Tibial nerve (tissue), 4 donors: ENCODE measurements at regions not wholly inside any gene's neighbourhood (a gene's known extent, or its start where the extent isn't known, plus 50 kb on each side); places are given as distances from the start of the nearest gene placed in this dataset.

Experiments
- DNase-seq, 2 donors: peaks; one replicate each; pipeline ENCODE4 v3.0.0-alpha.2; 2019; ENCODE audit warnings: low spot score in 2 of 2
- H3K27ac ChIP-seq, 4 donors: fragments of 200-600 bp; sonication (generic) in 3 of 4; one replicate each; pipeline ENCODE4 v1.5.1; 2017 to 2019; ENCODE audit warnings: mild to moderate bottlenecking in 1 of 4
- H3K27me3 ChIP-seq, 2 donors: fragments of 200-600 bp; sonication (generic) in 1 of 2; one replicate each; pipeline versions ENCODE4 v1.5.1 to v1.6.0; 2017 to 2019
- H3K36me3 ChIP-seq, 3 donors: fragments of 200-600 bp; sonication (generic); one replicate each; pipeline ENCODE4 v1.5.1; 2018 to 2019
- H3K4me1 ChIP-seq, 4 donors: fragments of 200-600 bp; sonication (generic) in 3 of 4; one replicate each; pipeline ENCODE4 v1.5.1; 2017 to 2019
- H3K4me3 ChIP-seq, 4 donors: fragments of 200-600 bp; sonication (generic) in 3 of 4; one replicate each; pipeline ENCODE4 v1.5.1; 2017 to 2019; ENCODE audit warnings: mild to moderate bottlenecking in 1 of 4, moderate library complexity in 1 of 4
- H3K9me3 ChIP-seq, 4 donors: fragments of 200-600 bp; sonication (generic) in 3 of 4; one replicate each; pipeline ENCODE4 v1.5.1; 2017 to 2019
- CTCF ChIP-seq, 5 experiments: fragments of 200-600 bp in 3 of 5; fragments of 450-650 bp in 2 of 5; sonication (generic) in 3 of 5; IDR thresholded peaks; one replicate each; pipeline ENCODE4 v1.5.1; 2016 to 2019; ENCODE audit warnings: antibody characterized with exemption in 5 of 5, mild to moderate bottlenecking in 3 of 5, moderate library complexity in 2 of 5
- EP300 ChIP-seq, 2 donors: sonication (generic); formaldehyde crosslinking; IDR thresholded peaks; one replicate each; pipeline ENCODE4 v1.6.1; 2017; ENCODE audit warnings: antibody characterized with exemption in 2 of 2, mild to moderate bottlenecking in 1 of 2
- POLR2A ChIP-seq, 2 donors: fragments of 450-650 bp; IDR thresholded peaks; one replicate each; pipeline ENCODE4 v1.6.1; 2017; ENCODE audit warnings: antibody characterized with exemption in 2 of 2, mild to moderate bottlenecking in 2 of 2, moderate library complexity in 2 of 2
- WGBS, 2 donors: methylation state at CpG; one replicate each; pipeline ENCODE4 v1.1.5; 2018; 5-methylcytosine and 5-hydroxymethylcytosine counted together

DNA sequence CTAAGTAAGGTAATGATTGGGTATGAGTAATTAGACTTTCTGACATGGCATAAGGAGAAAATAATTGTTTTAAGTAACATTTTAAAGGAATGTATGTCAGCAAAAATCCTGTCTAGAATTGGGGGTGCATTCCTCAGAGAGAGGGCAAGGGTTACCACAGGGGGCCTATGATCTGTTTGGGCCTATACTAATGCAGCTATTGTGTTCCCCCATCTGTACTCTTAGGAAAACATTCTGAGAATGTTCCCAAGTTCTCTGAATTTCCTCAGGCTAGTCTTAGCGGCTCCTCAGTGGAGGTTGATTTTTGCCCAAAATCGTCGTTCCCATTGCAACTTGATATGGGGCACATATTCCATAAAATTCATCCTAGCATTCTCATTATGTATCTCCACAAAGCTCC lies 1216.4 kb upstream of the GBE1 start:
- TF ChIP-seq POLR2A (IDR thresholded peaks at IDR 0.05) = no peak
- no peak for TF ChIP-seq CTCF (IDR thresholded peaks at IDR 0.05)
- no peak for TF ChIP-seq EP300 (IDR thresholded peaks at IDR 0.05)
- DNase-seq = no peak
- WGBS, 2 donors = 49 to 54% methylated on average over 3 of the region's 3 CpGs

DNA sequence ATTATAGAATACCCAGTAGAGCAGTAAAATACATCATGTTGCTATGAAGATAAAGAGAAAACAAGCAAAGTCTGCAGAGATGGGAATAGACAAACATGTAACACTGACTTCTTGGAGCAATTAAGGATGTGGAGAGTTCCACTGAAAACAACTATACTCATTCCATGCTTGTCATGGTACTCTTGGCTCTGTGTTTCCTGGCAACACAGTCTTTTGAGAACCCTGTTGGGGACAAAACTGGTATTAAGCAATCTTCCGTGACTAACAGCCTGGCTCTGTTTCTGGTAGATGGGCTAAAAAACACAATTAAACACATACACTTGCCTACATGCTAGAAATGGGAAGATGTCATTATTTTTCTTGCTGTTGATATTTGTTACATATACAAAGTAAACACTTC lies 1212.3 kb upstream of the GBE1 start:
- 52 to 53% methylated on average over 1 of the region's 1 CpG for WGBS, 2 donors

More for the DNA sequence above, 1216.4 kb upstream of the GBE1 start:
- Histone ChIP-seq H3K4me1 (no peaks in the 10 kb centered on the region), H3K27ac (no peak overlapping the region), H3K36me3 (no peaks in the 10 kb centered on the region), H3K4me3 (no peak overlapping the region), H3K27me3 (no peaks in the 10 kb centered on the region), H3K9me3 (no peaks in the 10 kb centered on the region)

DNA sequence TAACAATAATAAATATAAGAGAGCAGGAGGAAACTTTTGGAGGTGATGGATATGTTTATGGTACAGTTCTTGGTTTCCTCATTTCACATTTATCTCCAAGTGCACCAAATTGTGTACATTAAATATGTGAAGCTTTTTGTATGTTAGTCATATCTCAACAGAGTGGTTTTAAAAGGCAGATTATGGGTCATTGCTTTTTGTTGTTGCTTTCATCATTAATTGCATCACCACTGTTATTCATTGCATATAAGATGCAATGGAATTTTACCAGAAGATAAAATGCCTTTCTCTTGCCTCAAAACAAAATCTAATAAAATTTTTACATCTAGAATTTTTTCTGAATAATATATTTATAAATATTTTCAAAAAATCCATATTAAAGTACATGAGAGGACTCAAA lies 1198.9 kb upstream of the GBE1 start:
- no peaks in the 10 kb centered on the region for H3K4me1 ChIP-seq

More for the DNA sequence above, 1212.3 kb upstream of the GBE1 start:
- Histone ChIP-seq H3K4me1 (no peaks in the 10 kb centered on the region), H3K27me3 (no peaks in the 10 kb centered on the region), H3K9me3 (no peaks in the 10 kb centered on the region), H3K4me3 (no peak overlapping the region), H3K27ac (no peak overlapping the region), H3K36me3 (no peaks in the 10 kb centered on the region)
- no peak for DNase-seq
- no peak for TF ChIP-seq CTCF (IDR thresholded peaks at IDR 0.05)
- TF ChIP-seq EP300 (IDR thresholded peaks at IDR 0.05) = no peak
- no peak for TF ChIP-seq POLR2A (IDR thresholded peaks at IDR 0.05)

GRCh38 chr3:82957696-82958095 lies 1196.3 kb upstream of the GBE1 start:
- Histone ChIP-seq H3K27ac (no peak overlapping the region), H3K36me3 (no peaks in the 10 kb centered on the region), H3K4me1 (no peaks in the 10 kb centered on the region), H3K9me3 (peaks cover 0 to 7% (median 0%) of the 10 kb centered on the region in 4 donors), H3K27me3 (no peaks in the 10 kb centered on the region), H3K4me3 (no peak overlapping the region)
- WGBS, 2 donors = 27 to 32% methylated on average over 6 of the region's 6 CpGs
- TF ChIP-seq CTCF (IDR thresholded peaks at IDR 0.05) = no peak
- TF ChIP-seq EP300 (IDR thresholded peaks at IDR 0.05) = no peak
- no peak for TF ChIP-seq POLR2A (IDR thresholded peaks at IDR 0.05)
- DNase-seq = no peak

More for the DNA sequence above, 1198.9 kb upstream of the GBE1 start:
- DNase-seq = no peak
- Histone ChIP-seq H3K36me3 (no peaks in the 10 kb centered on the region), H3K27ac (no peak overlapping the region), H3K9me3 (no peaks in the 10 kb centered on the region), H3K27me3 (no peaks in the 10 kb centered on the region), H3K4me3 (no peak overlapping the region)
- TF ChIP-seq EP300 (IDR thresholded peaks at IDR 0.05) = no peak
- TF ChIP-seq POLR2A (IDR thresholded peaks at IDR 0.05) = no peak
- TF ChIP-seq CTCF (IDR thresholded peaks at IDR 0.05) = no peak

GRCh38 chr3:82957079-82957478 lies 1195.6 kb upstream of the GBE1 start:
- DNase-seq = no peak
- H3K27ac ChIP-seq = no peak overlapping the region
- no peaks in the 10 kb centered on the region for H3K27me3 ChIP-seq
- no peak overlapping the region for H3K4me3 ChIP-seq
- TF ChIP-seq CTCF (IDR thresholded peaks at IDR 0.05) (no peak), POLR2A (IDR thresholded peaks at IDR 0.05) (no peak), EP300 (IDR thresholded peaks at IDR 0.05) (no peak)
- no peaks in the 10 kb centered on the region for H3K4me1 ChIP-seq
- WGBS, 2 donors = 66 to 70% methylated on average over 1 of the region's 1 CpG
- H3K9me3 ChIP-seq = peaks cover 0 to 7% (median 0%) of the 10 kb centered on the region in 4 donors
- no peaks in the 10 kb centered on the region for H3K36me3 ChIP-seq
